ENCODE measurements at regions not wholly inside any gene's neighbourhood (a gene's known extent, or its start where the extent isn't known, plus 50 kb on each side); places are given as distances from the start of the nearest gene placed in this dataset.

- no peak for TF ChIP-seq POLR2AphosphoS5 (IDR thresholded peaks at IDR 0.05; ENCODE audit: low read depth, low read length)
- TF ChIP-seq, protein P1, sequence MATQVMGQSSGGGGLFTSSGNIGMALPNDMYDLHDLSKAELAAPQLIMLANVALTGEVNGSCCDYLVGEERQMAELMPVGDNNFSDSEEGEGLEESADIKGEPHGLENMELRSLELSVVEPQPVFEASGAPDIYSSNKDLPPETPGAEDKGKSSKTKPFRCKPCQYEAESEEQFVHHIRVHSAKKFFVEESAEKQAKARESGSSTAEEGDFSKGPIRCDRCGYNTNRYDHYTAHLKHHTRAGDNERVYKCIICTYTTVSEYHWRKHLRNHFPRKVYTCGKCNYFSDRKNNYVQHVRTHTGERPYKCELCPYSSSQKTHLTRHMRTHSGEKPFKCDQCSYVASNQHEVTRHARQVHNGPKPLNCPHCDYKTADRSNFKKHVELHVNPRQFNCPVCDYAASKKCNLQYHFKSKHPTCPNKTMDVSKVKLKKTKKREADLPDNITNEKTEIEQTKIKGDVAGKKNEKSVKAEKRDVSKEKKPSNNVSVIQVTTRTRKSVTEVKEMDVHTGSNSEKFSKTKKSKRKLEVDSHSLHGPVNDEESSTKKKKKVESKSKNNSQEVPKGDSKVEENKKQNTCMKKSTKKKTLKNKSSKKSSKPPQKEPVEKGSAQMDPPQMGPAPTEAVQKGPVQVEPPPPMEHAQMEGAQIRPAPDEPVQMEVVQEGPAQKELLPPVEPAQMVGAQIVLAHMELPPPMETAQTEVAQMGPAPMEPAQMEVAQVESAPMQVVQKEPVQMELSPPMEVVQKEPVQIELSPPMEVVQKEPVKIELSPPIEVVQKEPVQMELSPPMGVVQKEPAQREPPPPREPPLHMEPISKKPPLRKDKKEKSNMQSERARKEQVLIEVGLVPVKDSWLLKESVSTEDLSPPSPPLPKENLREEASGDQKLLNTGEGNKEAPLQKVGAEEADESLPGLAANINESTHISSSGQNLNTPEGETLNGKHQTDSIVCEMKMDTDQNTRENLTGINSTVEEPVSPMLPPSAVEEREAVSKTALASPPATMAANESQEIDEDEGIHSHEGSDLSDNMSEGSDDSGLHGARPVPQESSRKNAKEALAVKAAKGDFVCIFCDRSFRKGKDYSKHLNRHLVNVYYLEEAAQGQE (IDR thresholded peaks at IDR 0.05; ENCODE audit: insufficient read depth in 1 of 2, low read depth in 2 of 2, low read length in 2 of 2): no peak
Observed at GRCh38 chr4:187656959-187657358, 338.6 kb upstream of the ZFP42 start.
